Heart left ventricle (tissue), 16 donors: ENCODE measurements at regions not wholly inside any gene's neighbourhood (a gene's known extent, or its start where the extent isn't known, plus 50 kb on each side); places are given as distances from the start of the nearest gene placed in this dataset.
"Not testable (repeated sequence)": the region's sequence is repeated elsewhere in the genome, so short reads cannot be mapped to it uniquely, and the experiment has no call there.

Experiments used
- ATAC-seq, 4 donors: fragments of 200-7000 bp; cut with Tn5 transposase; one replicate each; pipeline ENCODE4 v1.9.1; 2020 to 2022; ENCODE audit warnings: moderate library complexity in 4 of 4, mild to moderate bottlenecking in 3 of 4, moderate number of reproducible peaks in 1 of 4
- DNase-seq, 5 donors: peaks; one replicate each; pipeline ENCODE4 v3.0.0-alpha.2; 2020
- H3K27ac ChIP-seq, 12 donors: fragments of 200-600 bp; sonication (generic) in 4 of 12; one replicate each; pipeline versions ENCODE4 v1.5.0 to v1.8.0; 2016 to 2022; ENCODE audit warnings: mild to moderate bottlenecking in 2 of 12
- H3K27me3 ChIP-seq, 9 donors: fragments of 200-600 bp; sonication (generic) in 2 of 9; one replicate each; pipeline versions ENCODE4 v1.5.1 to v1.8.0; 2016 to 2022; ENCODE audit warnings: mild to moderate bottlenecking in 3 of 9
- H3K36me3 ChIP-seq, 9 donors: fragments of 200-600 bp; sonication (generic) in 2 of 9; one replicate each; pipeline versions ENCODE4 v1.5.0 to v1.8.0; 2018 to 2022; ENCODE audit warnings: mild to moderate bottlenecking in 2 of 9
- H3K4me1 ChIP-seq, 12 donors: fragments of 200-600 bp; sonication (generic) in 4 of 12; one replicate each; pipeline versions ENCODE4 v1.5.0 to v1.8.0; 2016 to 2022; ENCODE audit warnings: mild to moderate bottlenecking in 3 of 12
- H3K4me3 ChIP-seq, 12 donors: fragments of 200-600 bp; sonication (generic) in 4 of 12; one replicate each; pipeline versions ENCODE4 v1.5.0 to v1.8.0; 2017 to 2022; ENCODE audit warnings: mild to moderate bottlenecking in 9 of 12, moderate library complexity in 4 of 12
- H3K9me3 ChIP-seq, 12 donors: fragments of 200-600 bp; sonication (generic) in 4 of 12; one replicate each; pipeline versions ENCODE4 v1.5.0 to v1.8.0; 2016 to 2022; ENCODE audit warnings: mild to moderate bottlenecking in 1 of 12
- CTCF ChIP-seq, 12 donors: fragments of 200-600 bp; sonication (generic) in 4 of 12; IDR thresholded peaks; one replicate each; pipeline versions ENCODE4 v1.5.0 to v1.8.0; 2018 to 2022; ENCODE audit warnings: antibody characterized with exemption in 12 of 12, mild to moderate bottlenecking in 5 of 12
- POLR2A ChIP-seq, 2 donors: fragments of 450-650 bp; IDR thresholded peaks; one replicate each; pipeline ENCODE4 v1.6.1; 2017; ENCODE audit warnings: antibody characterized with exemption in 2 of 2, mild to moderate bottlenecking in 2 of 2, moderate library complexity in 2 of 2
- WGBS, 4 donors: extraction: QIAGEN DNeasy Blood & Tissue Kit in 2 of 4; methylation state at CpG; one replicate each; pipeline versions ENCODE4 v1.1.5 to v1.1.7; 2013 to 2018; 5-methylcytosine and 5-hydroxymethylcytosine counted together
- intact Hi-C, 10 donors: fragments of 100-400 bp; cut with DNase I; formaldehyde crosslinking; loops; one replicate each; pipeline versions ENCODE4 v1.11.1 to v1.14.2; 2022
- donor health status: ischemic (EF 13 %, LVEDD 7.1; RV severe dilation, severe dysfunction).
- donor health status: healthy with polysubstance abuse.
- donor health status: DM: no; HTN: yes; CAD: no.
- donor health status: DM: no; HTN: no; CAD: no.
- donor health status: ischemic (EF 25% LVEDD 6.9; RV normal size, moderate dysfunction).
- donor health status: ischemic (EF 25% LVEDD 5.7; RV mildly dilated, moderate dysfunction).
- donor health status: healthy.
- donor health status: DM: yes; HTN: yes; CAD: no.
- donor health status: ischemic (EF 35%, LVEDD 5.7; RV mildly dilated, moderate dysfunction).
- donor health status: nonischemic (EF 11% LVEDD 7.7; RV severe dilation, severe dysfunction).
- donor health status: DM: yes; HTN: yes; CAD: no.
- donor health status: PGD.
- donor health status: ischemic (EF 29% LVEDD 5.4; RV normal size, mild dysfunction).
- donor health status: nonischemic (EF 23%, LVEDD 6.1; RV moderate dilation, normal function).

DNA sequence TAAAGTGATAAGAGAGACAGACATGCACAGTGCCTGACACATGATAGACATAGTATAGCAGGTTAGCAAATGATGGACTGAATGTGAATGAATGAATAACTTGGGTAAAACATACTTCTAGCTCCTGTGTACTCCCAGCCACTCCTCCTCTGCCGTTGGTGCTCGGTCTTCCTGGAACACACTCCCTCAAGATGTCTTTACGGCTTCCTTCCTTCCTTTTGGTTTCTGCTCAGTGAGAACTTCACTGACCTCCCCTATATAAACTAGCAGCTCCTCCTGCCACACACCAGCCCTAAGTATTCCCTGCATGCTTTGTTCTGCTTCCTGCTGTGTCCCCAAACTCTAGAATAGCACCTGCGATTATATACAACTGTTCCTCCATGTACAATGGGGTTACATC lies 50.2 kb downstream of the RAD54L2 start:
- Histone ChIP-seq H3K36me3 (peaks cover 0 to 47% (median 24%) of the 10 kb centered on the region in 9 donors), H3K4me1 (peaks cover 0 to 11% (median 0%) of the 10 kb centered on the region in 12 donors), H3K27me3 (no peaks in the 10 kb centered on the region), H3K27ac (no peak overlapping the region), H3K9me3 (no peaks in the 10 kb centered on the region), H3K4me3 (no peak overlapping the region)
- TF ChIP-seq POLR2A (IDR thresholded peaks at IDR 0.05) = no peak
- TF ChIP-seq CTCF (IDR thresholded peaks at IDR 0.05) = no peak
- no peak for ATAC-seq
- intact Hi-C loops = no loop called here
- no peak for DNase-seq
- 57 to 72% (median 60%) methylated on average over 4 of the region's 4 CpGs for WGBS, 4 donors

DNA sequence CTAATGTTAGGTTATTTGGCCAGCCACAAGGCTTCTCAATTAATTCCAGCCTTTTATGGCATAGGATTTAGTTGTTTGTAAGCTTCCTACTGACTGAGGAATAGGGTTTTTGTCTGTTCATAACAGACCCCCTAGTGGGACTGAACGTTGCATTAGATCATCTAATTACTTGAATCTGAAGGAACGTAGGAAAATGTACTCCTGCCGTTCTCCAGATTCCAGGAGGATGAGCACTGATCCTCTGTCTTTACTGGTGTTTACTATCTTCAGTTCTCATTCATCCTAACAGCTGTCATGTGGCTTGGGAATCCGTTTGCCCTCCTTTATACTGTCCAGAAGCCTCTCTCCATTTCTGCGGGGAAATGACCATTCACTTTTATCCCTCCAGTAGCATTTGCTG lies 52.7 kb downstream of the RAD54L2 start:
- Histone ChIP-seq H3K4me3 (no peak overlapping the region), H3K4me1 (peaks cover 0 to 11% (median 0%) of the 10 kb centered on the region in 12 donors), H3K36me3 (peaks cover 0 to 53% (median 30%) of the 10 kb centered on the region in 9 donors), H3K9me3 (no peaks in the 10 kb centered on the region), H3K27ac (no peak overlapping the region), H3K27me3 (no peaks in the 10 kb centered on the region)
- intact Hi-C loops = no loop called here
- no peak for ATAC-seq
- TF ChIP-seq CTCF (IDR thresholded peaks at IDR 0.05) (no peak), POLR2A (IDR thresholded peaks at IDR 0.05) (no peak)
- no peak for DNase-seq
- WGBS, 4 donors = 69 to 83% (median 78%) methylated on average over 5 of the region's 5 CpGs

- WGBS, 4 donors = 97 to 99% (median 98%) methylated on average over 4 of the region's 4 CpGs
- peaks cover 0 to 56% (median 28%) of the 10 kb centered on the region in 9 donors for H3K36me3 ChIP-seq
- intact Hi-C loops = no loop called here
- no peak for ATAC-seq
- no peak for DNase-seq
- H3K27me3 ChIP-seq = no peaks in the 10 kb centered on the region
- no peak overlapping the region for H3K4me3 ChIP-seq
- H3K27ac ChIP-seq = no peak overlapping the region
- H3K9me3 ChIP-seq = no peaks in the 10 kb centered on the region
- TF ChIP-seq CTCF (IDR thresholded peaks at IDR 0.05) = no peak
- TF ChIP-seq POLR2A (IDR thresholded peaks at IDR 0.05) = no peak
- peaks cover 0 to 6% (median 0%) of the 10 kb centered on the region in 12 donors for H3K4me1 ChIP-seq
Observed at GRCh38 chr3:51593697-51594096, 55.2 kb downstream of the RAD54L2 start.

DNA sequence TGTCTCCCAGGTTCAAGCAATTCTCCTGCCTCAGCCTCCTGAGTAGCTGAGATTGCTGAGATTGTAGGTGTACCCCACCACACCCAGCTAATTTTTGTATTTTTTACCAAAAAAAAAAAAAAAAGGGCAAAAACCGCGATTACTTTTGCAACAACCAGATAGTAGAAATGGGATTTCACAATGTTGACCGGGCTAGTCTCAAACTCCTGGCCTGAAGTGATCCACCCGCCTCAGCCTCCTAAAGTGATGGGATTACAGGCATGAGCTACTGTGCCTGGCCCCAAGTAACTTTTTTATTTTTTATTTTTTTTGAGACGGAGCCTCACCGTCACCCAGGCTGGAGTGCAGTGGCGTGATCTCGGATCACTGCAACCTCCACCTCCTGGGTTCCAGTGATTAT lies 61.1 kb downstream of the RAD54L2 start:
- intact Hi-C loops, H3K4me3 ChIP-seq, H3K27ac ChIP-seq, H3K4me1 ChIP-seq, H3K9me3 ChIP-seq, ATAC-seq, DNase-seq, H3K27me3 ChIP-seq: not testable (repeated sequence)
- peaks cover 0 to 18% (median 6%) of the 10 kb centered on the region in 9 donors for H3K36me3 ChIP-seq
- WGBS, 4 donors = 94 to 97% (median 95%) methylated on average over 8 of the region's 8 CpGs

DNA sequence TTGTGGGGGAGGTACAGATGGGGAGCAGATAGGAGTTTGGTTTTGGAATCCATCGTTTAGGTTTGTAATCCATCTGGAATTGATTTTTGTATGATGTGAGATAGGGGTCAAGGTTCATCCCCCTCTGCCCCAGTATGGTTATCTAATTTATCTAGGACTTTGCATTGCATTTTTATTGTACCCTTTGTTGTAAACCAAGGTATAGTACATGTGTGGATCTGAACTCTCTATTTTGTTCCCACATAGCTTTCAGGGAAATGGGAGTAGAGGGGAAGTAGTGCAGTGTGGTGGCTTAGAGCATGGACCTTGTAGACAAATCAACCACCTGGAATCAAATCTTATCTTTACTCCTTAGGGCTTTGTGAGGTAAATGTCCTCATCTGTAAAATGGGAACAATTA lies 65.7 kb downstream of the RAD54L2 start:
- no peak for ATAC-seq
- Histone ChIP-seq H3K4me3 (no peak overlapping the region), H3K9me3 (no peaks in the 10 kb centered on the region), H3K27ac (no peak overlapping the region), H3K36me3 (peaks cover 0 to 5% (median 0%) of the 10 kb centered on the region in 9 donors), H3K4me1 (no peaks in the 10 kb centered on the region), H3K27me3 (no peaks in the 10 kb centered on the region)
- intact Hi-C loops = no loop called here
- no peak for DNase-seq
- TF ChIP-seq POLR2A (IDR thresholded peaks at IDR 0.05) = no peak
- WGBS, 4 donors = 76 to 86% (median 79%) methylated on average over 1 of the region's 1 CpG
